B cell (primary cell): ENCODE measurements at regions not wholly inside any gene's neighbourhood (a gene's known extent, or its start where the extent isn't known, plus 50 kb on each side); places are given as distances from the start of the nearest gene placed in this dataset.

Source experiments
- ATAC-seq: fragments of 200-7000 bp; cut with Tn5 transposase; one replicate; pipeline ENCODE4 v1.10.0; 2021; ENCODE audit warnings: low read depth, mild to moderate bottlenecking, moderate number of reproducible peaks, moderate library complexity
- CTCF ChIA-PET: fragments of 350-600 bp; sonication (Branson Sonifier 250); formaldehyde crosslinking; loops from one replicate; lab custom pipeline; 2021; ENCODE audit warnings: antibody characterized with exemption, inconsistent platforms; lab: Charles Lee
- POLR2A ChIA-PET: fragments of 350-600 bp; sonication (Branson Sonifier 250); formaldehyde crosslinking; loops from one replicate; lab custom pipeline; 2021; ENCODE audit warnings: antibody characterized with exemption; lab: Charles Lee
- DNase-seq: peaks from one replicate; pipeline ENCODE4 v3.0.0; 2013
- H2AFZ ChIP-seq: 2 replicates; pipeline ENCODE4 v1.6.1; 2012; ENCODE audit warnings: mild to moderate bottlenecking, low read depth, low read length; ENCODE audit not compliant: insufficient read depth, poor library complexity, severe bottlenecking
- H3K27ac ChIP-seq, 2 donors: 1 replicate in 1 of 2; 2 replicates in 1 of 2; pipeline ENCODE4 v1.5.1; 2012 to 2013; ENCODE audit warnings: low read length in 2 of 2, mild to moderate bottlenecking in 2 of 2, moderate library complexity in 1 of 2
- H3K27me3 ChIP-seq, 4 experiments: fragments of 200-600 bp in 1 of 4; sonication (generic) in 1 of 4; replicated peaks in 1 of 4; 1 replicate in 2 of 4; 2 replicates in 2 of 4; pipeline versions ENCODE4 v1.6.1 to v1.7.0; 2013 to 2016; ENCODE audit warnings: low read length in 3 of 4, mild to moderate bottlenecking in 2 of 4, mixed read lengths in 1 of 4, moderate library complexity in 1 of 4; ENCODE audit not compliant: insufficient read depth in 4 of 4, control insufficient read depth in 3 of 4; ENCODE audit errors: control extremely low read depth in 1 of 4
- H3K36me3 ChIP-seq, 2 experiments: replicated peaks in 1 of 2; 1 replicate in 1 of 2; 2 replicates in 1 of 2; pipeline versions ENCODE4 v1.6.1 to v1.7.1; 2013; ENCODE audit warnings: low read length in 1 of 2; ENCODE audit not compliant: insufficient read depth in 2 of 2, control insufficient read depth in 1 of 2; ENCODE audit errors: control extremely low read depth in 1 of 2, extremely low read depth in 1 of 2
- H3K4me1 ChIP-seq, 2 donors: fragments of 200-600 bp in 1 of 2; sonication (generic) in 1 of 2; 1 replicate in 1 of 2; 2 replicates in 1 of 2; pipeline versions ENCODE4 v1.5.1 to v1.6.1; 2013 to 2017; ENCODE audit warnings: low read length in 2 of 2; ENCODE audit not compliant: control insufficient read depth in 2 of 2, insufficient read depth in 2 of 2
- H3K4me2 ChIP-seq: replicated peaks from 2 replicates; pipeline ENCODE3; 2012; ENCODE audit warnings: mild to moderate bottlenecking, low read depth, low read length; ENCODE audit not compliant: poor library complexity, severe bottlenecking
- H3K4me3 ChIP-seq, 5 experiments: fragments of 200-600 bp in 1 of 5; sonication (generic) in 1 of 5; 1 replicate in 3 of 5; 2 replicates in 2 of 5; pipeline versions ENCODE4 v1.5.1 to v1.7.0; 2011 to 2016; ENCODE audit warnings: low read length in 4 of 5, mild to moderate bottlenecking in 4 of 5, low read depth in 2 of 5, control low read depth in 1 of 5, moderate library complexity in 1 of 5; ENCODE audit not compliant: insufficient read depth in 1 of 5; ENCODE audit errors: control extremely low read depth in 1 of 5, extremely low read depth in 1 of 5
- H3K79me2 ChIP-seq: fragments of 200-600 bp; sonication (generic); one replicate; pipeline ENCODE4 v1.6.0; 2016; ENCODE audit warnings: low read length; ENCODE audit not compliant: control insufficient read depth, insufficient read depth
- H3K9ac ChIP-seq: fragments of 200-600 bp; sonication (generic); 2 replicates; pipeline ENCODE4 v1.6.1; 2017; ENCODE audit warnings: mild to moderate bottlenecking, low read length, moderate library complexity
- H3K9me3 ChIP-seq, 3 donors: one replicate each; pipeline versions ENCODE4 v1.6.1 to v1.7.1; 2013; ENCODE audit warnings: low read length in 2 of 3; ENCODE audit not compliant: control insufficient read depth in 2 of 3, insufficient read depth in 1 of 3; ENCODE audit errors: control extremely low read depth in 1 of 3
- H4K20me1 ChIP-seq: 2 replicates; pipeline ENCODE4 v1.6.0; 2012; ENCODE audit warnings: mild to moderate bottlenecking, low read length; ENCODE audit not compliant: insufficient read depth, control insufficient read depth, poor library complexity, severe bottlenecking
- H3K27ac Mint-ChIP-seq: one replicate; pipeline ENCODE4 v1.8.0; 2021; ENCODE audit warnings: mixed read lengths
- H3K27me3 Mint-ChIP-seq: one replicate; pipeline ENCODE4 v1.8.0; 2021; ENCODE audit warnings: mixed read lengths
- H3K4me1 Mint-ChIP-seq: one replicate; pipeline ENCODE4 v1.8.0; 2021; ENCODE audit warnings: mixed read lengths
- H3K4me3 Mint-ChIP-seq: one replicate; pipeline ENCODE4 v1.8.0; 2021; ENCODE audit warnings: mixed read lengths
- H3K9me3 Mint-ChIP-seq: one replicate; pipeline ENCODE4 v1.8.0; 2022; ENCODE audit warnings: mixed read lengths; ENCODE audit not compliant: insufficient read depth
- EZH2 ChIP-seq: IDR thresholded peaks from 2 replicates; pipeline ENCODE4 v1.6.1; 2012; ENCODE audit warnings: borderline replicate concordance, low read depth, mild to moderate bottlenecking, moderate library complexity, low read length; ENCODE audit not compliant: insufficient read depth, poor library complexity, severe bottlenecking
- WGBS: methylation state at CpG from one replicate; pipeline ENCODE4 v1.1.5; 2013; ENCODE audit warnings: missing lambda C conversion rate; ENCODE audit not compliant: insufficient coverage; 5-methylcytosine and 5-hydroxymethylcytosine counted together
- intact Hi-C: fragments of 100-400 bp; cut with micrococcal nuclease; formaldehyde crosslinking; loops from one replicate; pipeline ENCODE4 v1.10.0; 2022
- TF ChIP-seq, protein P1 (sequence below): fragments of 200-600 bp; IDR thresholded peaks from one replicate; pipeline ENCODE4 v1.8.0; 2022; ENCODE audit warnings: antibody characterized with exemption, mild to moderate bottlenecking

- no peak overlapping the region for H3K27ac Mint-ChIP-seq
- Histone ChIP-seq H3K27ac (no peak overlapping the region), H3K4me3 (no peak overlapping the region), H3K36me3 (no peaks in the 10 kb centered on the region), H3K4me2 (no peak overlapping the region), H3K9me3 (peaks cover 0 to 8% (median 0%) of the 10 kb centered on the region in 3 donors), H3K27me3 (no peaks in the 10 kb centered on the region), H2AFZ (no peak overlapping the region), H3K79me2 (no peaks in the 10 kb centered on the region), H3K4me1 (no peaks in the 10 kb centered on the region), H3K9ac (no peak overlapping the region), H4K20me1 (no peaks in the 10 kb centered on the region)
- peaks cover 12% of the 10 kb centered on the region for H3K9me3 Mint-ChIP-seq
- TF ChIP-seq EZH2, result no peak
- TF ChIP-seq, protein P1, sequence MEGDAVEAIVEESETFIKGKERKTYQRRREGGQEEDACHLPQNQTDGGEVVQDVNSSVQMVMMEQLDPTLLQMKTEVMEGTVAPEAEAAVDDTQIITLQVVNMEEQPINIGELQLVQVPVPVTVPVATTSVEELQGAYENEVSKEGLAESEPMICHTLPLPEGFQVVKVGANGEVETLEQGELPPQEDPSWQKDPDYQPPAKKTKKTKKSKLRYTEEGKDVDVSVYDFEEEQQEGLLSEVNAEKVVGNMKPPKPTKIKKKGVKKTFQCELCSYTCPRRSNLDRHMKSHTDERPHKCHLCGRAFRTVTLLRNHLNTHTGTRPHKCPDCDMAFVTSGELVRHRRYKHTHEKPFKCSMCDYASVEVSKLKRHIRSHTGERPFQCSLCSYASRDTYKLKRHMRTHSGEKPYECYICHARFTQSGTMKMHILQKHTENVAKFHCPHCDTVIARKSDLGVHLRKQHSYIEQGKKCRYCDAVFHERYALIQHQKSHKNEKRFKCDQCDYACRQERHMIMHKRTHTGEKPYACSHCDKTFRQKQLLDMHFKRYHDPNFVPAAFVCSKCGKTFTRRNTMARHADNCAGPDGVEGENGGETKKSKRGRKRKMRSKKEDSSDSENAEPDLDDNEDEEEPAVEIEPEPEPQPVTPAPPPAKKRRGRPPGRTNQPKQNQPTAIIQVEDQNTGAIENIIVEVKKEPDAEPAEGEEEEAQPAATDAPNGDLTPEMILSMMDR, result no peak
- H3K27me3 Mint-ChIP-seq, result no peaks in the 10 kb centered on the region
- ChIA-PET CTCF (interaction anchor here (1.1 kb wide), 1 partner anchor 57 kb away, joined by 3 read pairs; no protein-coding TSS in a partner anchor), POLR2A (no interaction called here)
- no CpG with 5 or more reads among the region's 1 CpG for WGBS
- ATAC-seq (no peak), DNase-seq (no peak)
- no peak overlapping the region for H3K4me3 Mint-ChIP-seq
- intact Hi-C loops, result no loop called here
- no peaks in the 10 kb centered on the region for H3K4me1 Mint-ChIP-seq
Measured at GRCh38 chr4:182994171-182994570, 77.0 kb upstream of the DCTD start.

DNA sequence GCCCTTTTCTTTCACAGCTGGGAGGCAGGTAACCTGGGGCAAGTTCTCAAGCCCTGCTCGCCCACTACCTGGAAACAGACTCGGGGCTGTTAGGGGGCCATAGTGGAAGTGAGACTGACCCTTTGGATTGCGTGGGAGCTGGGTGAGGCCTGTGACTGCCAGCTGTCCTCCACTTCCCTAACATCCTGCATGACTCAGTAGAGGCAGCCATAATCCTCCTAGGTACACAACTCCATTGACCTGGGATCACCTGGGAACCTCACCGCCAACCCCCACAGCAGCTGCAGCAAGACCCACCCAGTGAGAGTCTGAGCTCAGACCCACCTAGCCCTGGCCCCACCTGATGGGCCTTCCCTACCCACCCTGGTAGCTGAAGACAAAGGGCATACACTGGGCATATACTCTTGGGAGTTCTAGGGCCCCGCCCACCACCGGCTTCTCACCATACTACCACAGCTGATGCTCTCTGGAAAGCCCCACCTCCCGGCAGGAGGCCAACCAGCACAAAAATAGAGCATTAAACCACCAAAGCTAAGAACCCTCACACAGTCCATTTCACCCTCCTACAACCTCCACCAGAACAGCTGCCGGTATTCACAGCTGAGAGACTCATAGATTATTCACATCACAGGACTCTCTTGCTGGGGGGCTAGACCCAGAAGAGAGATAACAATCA, 61.1 kb upstream of the DCTD start:
- H3K79me2 ChIP-seq, result no peaks in the 10 kb centered on the region
- Mint-ChIP-seq H3K27ac (no peak overlapping the region), H3K9me3 (no peaks in the 10 kb centered on the region), H3K27me3 (peaks cover 32% of the 10 kb centered on the region), H3K4me3 (no peak overlapping the region), H3K4me1 (peaks cover 5% of the 10 kb centered on the region)
- no peak overlapping the region for H3K4me2 ChIP-seq
- POLR2A ChIA-PET, result no interaction called here
- peak; percentile 17 for ATAC-seq
- H2AFZ ChIP-seq, result no peak overlapping the region
- WGBS, result 82% methylated on average over 5 of the region's 8 CpGs
- no peaks in the 10 kb centered on the region for H3K4me1 ChIP-seq
- peaks cover 0 to 4% (median 0%) of the 10 kb centered on the region in 3 donors for H3K9me3 ChIP-seq
- intact Hi-C loops, result no loop called here
- peaks cover 0 to 3% (median 0%) of the 10 kb centered on the region in 4 experiments for H3K27me3 ChIP-seq
- no peak overlapping the region for H3K9ac ChIP-seq
- TF ChIP-seq, protein P1, result no peak
- no peak for TF ChIP-seq EZH2
- DNase-seq, result peak; percentile 9
- H3K27ac ChIP-seq, result no peak overlapping the region
- CTCF ChIA-PET, result no interaction called here
- H3K36me3 ChIP-seq, result no peaks in the 10 kb centered on the region
- no peaks in the 10 kb centered on the region for H4K20me1 ChIP-seq
- H3K4me3 ChIP-seq, result no peak overlapping the region
